Muscle layer of duodenum (tissue), 2 donors: ENCODE measurements at regions not wholly inside any gene's neighbourhood (a gene's known extent, or its start where the extent isn't known, plus 50 kb on each side); places are given as distances from the start of the nearest gene placed in this dataset.
"Not testable (repeated sequence)": the region's sequence is repeated elsewhere in the genome, so short reads cannot be mapped to it uniquely, and the experiment has no call there.

Experiments
- H3K27ac ChIP-seq: one replicate; pipeline ENCODE4 v1.7.0; 2013; ENCODE audit warnings: mild to moderate bottlenecking, low read length
- H3K27me3 ChIP-seq: one replicate; pipeline ENCODE4 v1.7.0; 2013; ENCODE audit warnings: low read depth, mild to moderate bottlenecking, control low read depth, low read length
- H3K36me3 ChIP-seq, 2 donors: one replicate each; pipeline ENCODE4 v1.7.0; 2013; ENCODE audit warnings: low read length in 2 of 2, control low read depth in 1 of 2, mild to moderate bottlenecking in 1 of 2; ENCODE audit not compliant: insufficient read depth in 2 of 2, control insufficient read depth in 1 of 2
- H3K4me1 ChIP-seq, 2 donors: one replicate each; pipeline ENCODE4 v1.7.0; 2013; ENCODE audit warnings: low read length in 2 of 2, mild to moderate bottlenecking in 2 of 2, control low read depth in 1 of 2, moderate library complexity in 1 of 2; ENCODE audit not compliant: insufficient read depth in 2 of 2, control insufficient read depth in 1 of 2
- H3K4me3 ChIP-seq, 2 donors: one replicate each; pipeline ENCODE4 v1.7.0; 2013; ENCODE audit warnings: low read length in 2 of 2, low read depth in 1 of 2, mild to moderate bottlenecking in 1 of 2
- H3K9me3 ChIP-seq, 2 donors: one replicate each; pipeline ENCODE4 v1.7.0; 2013; ENCODE audit warnings: low read length in 2 of 2, control low read depth in 1 of 2, mild to moderate bottlenecking in 1 of 2; ENCODE audit not compliant: control insufficient read depth in 1 of 2
- donor health status: healthy.

DNA sequence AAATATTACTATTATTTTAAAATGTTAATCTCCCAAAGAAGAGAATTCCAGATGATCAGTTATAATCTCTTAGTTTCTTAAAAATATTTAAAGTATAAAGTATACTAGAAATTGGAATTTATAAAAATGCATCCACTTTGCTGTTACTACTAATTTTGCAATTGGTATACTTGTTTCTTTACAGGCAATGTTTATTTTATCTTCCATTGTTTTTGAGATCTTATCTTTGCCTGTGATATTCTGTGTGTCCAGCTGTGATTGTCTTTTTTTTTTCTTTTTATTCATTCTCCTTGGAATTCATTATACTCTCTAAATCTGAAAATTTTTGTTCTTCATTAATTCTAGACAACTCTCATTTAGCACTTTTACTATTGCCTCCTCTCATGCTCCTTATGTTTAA lies 652.6 kb downstream of the TNS3 start:
- H3K4me1 ChIP-seq, result no peaks in the 10 kb centered on the region
- H3K9me3 ChIP-seq, result no peaks in the 10 kb centered on the region
- H3K27me3 ChIP-seq, result no peaks in the 10 kb centered on the region
- no peak overlapping the region for H3K27ac ChIP-seq
- H3K36me3 ChIP-seq, result peaks cover 0 to 3% of the 10 kb centered on the region in 2 donors
- no peak overlapping the region for H3K4me3 ChIP-seq

DNA sequence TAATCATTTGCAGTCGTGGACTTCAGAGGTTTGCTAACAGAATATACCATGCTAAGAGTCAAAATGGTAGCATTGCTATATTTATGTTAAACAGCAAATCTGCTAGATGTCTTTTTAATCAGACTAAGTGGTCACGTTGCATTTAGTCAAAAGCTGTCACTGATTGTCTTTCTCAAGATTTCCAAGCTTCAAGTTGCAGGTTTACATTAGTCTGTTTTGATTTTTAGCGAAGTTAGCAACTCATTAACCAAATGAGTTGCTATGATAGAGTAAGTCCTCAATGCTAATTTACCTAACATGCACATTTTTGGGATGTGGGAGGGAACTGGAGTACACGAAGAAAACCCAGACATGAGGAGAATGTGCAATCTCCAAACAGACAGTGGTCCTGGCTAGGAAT lies 653.2 kb downstream of the TNS3 start:
- H3K4me1 ChIP-seq, result no peaks in the 10 kb centered on the region
- no peaks in the 10 kb centered on the region for H3K27me3 ChIP-seq
- H3K9me3 ChIP-seq, result no peaks in the 10 kb centered on the region
- no peak overlapping the region for H3K27ac ChIP-seq
- H3K36me3 ChIP-seq, result peaks cover 0 to 3% of the 10 kb centered on the region in 2 donors
- H3K4me3 ChIP-seq, result no peak overlapping the region

DNA sequence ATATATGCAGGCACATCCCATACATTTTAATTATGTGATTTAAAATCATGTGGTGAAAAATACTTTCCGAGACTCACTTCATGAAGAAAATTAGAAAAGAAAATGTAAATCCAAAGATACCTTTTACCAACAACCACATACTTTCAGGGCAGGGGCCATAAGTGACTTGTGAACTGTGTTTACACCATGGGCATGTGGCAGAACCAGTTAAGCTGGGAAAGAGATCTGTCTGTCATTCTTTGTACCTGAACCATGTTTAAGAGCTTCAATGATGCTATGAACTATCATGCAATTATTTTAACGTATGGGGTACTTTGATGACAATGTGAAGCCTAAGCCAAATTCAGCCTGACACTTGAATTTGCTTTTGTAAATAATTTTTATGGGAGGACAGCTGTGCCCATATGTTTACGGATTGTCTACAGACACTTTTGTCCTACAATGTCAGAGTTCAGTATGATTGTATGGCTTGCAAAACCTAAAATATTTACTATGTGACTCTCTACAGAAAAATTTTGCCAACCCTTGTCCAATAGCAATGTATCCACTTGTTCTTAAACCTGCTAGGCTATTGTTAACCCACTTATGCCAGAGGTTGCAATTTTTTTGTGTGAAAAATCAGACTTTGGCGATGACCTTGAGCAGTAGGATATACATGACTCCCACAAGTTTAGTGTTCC lies 654.6 kb downstream of the TNS3 start:
- H3K36me3 ChIP-seq, result no peaks in the 10 kb centered on the region
- H3K9me3 ChIP-seq, result no peaks in the 10 kb centered on the region
- no peak overlapping the region for H3K4me3 ChIP-seq
- no peak overlapping the region for H3K27ac ChIP-seq
- no peaks in the 10 kb centered on the region for H3K27me3 ChIP-seq
- no peaks in the 10 kb centered on the region for H3K4me1 ChIP-seq

DNA sequence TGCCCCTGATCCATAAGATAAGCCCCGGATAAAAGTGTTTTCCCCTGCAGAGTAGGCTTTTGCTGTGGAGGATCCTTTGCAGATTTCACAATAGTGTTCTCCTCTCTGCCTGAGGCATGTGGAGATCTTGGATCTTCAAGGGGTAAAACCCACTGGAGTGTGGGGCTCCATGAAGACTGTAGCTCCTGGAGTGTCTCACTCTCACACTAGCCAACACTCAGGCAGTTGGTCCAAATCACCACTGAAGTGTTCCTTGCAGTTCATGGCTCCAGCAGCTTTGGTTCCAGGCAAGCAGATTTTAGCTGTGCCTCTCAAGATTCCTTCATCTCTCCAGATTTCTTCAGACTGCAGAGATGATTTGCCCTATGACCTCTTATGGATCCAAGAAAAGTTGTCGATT lies 665.3 kb downstream of the TNS3 start:
- Histone ChIP-seq H3K36me3 (no peaks in the 10 kb centered on the region), H3K27me3 (no peaks in the 10 kb centered on the region), H3K4me3 (no peak overlapping the region), H3K9me3 (no peaks in the 10 kb centered on the region), H3K27ac (no peak overlapping the region), H3K4me1 (no peaks in the 10 kb centered on the region)

DNA sequence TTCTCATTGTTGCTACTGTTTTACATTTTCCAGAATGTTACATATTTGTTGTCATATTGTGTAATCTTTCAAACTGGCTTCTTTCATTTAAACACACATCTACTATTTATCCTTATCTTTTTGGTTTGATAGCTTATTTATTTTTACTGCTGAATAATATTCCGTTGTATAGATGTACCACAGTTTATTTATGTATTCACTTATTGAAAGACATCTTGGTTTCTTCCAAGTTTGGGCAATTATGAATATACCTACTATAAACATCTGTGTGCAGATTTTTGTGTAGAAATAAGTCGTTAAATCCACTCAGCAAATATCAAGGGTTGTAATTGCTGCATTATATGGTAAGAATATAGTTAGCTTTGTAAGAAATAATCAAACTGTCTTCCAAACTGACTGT lies 669.2 kb downstream of the TNS3 start:
- no peak overlapping the region for H3K4me3 ChIP-seq
- no peaks in the 10 kb centered on the region for H3K9me3 ChIP-seq
- no peaks in the 10 kb centered on the region for H3K27me3 ChIP-seq
- no peaks in the 10 kb centered on the region for H3K36me3 ChIP-seq
- H3K27ac ChIP-seq, result no peak overlapping the region
- no peaks in the 10 kb centered on the region for H3K4me1 ChIP-seq

DNA sequence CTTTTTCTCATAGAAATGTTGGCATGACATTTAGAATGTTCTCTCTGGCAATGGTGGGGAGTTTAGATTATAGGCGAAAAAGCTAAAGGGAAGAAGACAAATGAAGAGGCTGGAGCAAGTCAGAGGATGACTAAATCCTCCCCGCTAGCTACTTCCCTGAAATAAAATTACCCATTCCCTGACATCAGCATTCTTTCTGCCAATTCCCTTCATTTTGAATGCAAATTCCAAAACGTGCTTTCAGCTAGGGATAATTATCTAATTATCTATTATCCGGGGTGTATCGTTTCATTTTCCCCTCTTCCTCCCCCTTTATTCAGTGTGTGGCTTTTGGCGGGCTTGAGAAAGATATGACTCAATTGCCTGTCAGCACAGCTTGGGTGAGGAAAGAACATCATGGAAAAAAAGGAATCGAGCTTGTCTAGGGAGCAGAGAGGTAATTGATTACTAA lies 672.3 kb downstream of the TNS3 start:
- Histone ChIP-seq H3K36me3 (no peaks in the 10 kb centered on the region), H3K9me3 (no peaks in the 10 kb centered on the region), H3K4me1 (no peaks in the 10 kb centered on the region), H3K27ac (no peak overlapping the region), H3K27me3 (no peaks in the 10 kb centered on the region), H3K4me3 (no peak overlapping the region)

DNA sequence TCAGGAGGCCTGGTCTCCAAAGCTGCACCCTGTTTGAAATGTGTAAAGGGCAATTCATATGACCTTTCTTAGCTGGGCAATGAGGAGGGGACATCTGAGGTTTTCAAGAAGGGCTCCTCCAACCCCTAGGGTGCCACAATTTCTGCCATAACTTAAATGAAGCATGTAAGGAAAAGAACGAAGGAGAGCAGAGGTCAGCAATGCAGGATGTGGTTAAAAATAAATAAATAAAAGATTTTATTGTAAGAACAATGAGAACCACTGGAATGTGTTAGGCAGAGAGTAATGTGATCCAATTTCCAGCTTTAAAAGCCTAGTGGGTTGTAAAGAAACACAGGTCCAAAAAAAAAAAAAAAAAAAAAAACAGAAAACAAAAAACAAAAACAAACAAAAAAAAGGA lies 673.1 kb downstream of the TNS3 start:
- Histone ChIP-seq H3K4me1 (no peaks in the 10 kb centered on the region), H3K4me3 (no peak overlapping the region), H3K27ac (no peak overlapping the region), H3K9me3 (no peaks in the 10 kb centered on the region), H3K36me3 (no peaks in the 10 kb centered on the region), H3K27me3 (no peaks in the 10 kb centered on the region)

DNA sequence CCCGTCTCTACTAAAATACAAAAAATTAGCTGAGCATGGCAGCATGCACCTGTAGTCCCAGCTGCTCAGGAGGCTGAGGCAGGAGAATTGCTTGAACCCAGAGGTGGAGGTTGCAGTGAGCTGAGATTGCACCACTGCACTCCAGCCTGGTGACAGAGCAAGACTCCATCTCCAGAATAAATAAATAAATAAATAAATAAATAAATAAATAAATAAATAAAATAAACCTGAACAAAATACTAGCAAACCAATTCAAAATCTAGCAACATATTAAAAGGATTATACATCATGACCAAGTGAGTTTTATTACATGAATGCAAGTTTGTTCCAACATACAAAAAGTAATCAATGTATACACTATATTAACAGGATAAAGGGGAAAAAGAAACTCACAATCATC lies 677.4 kb downstream of the TNS3 start:
- not testable (repeated sequence) for H3K27ac ChIP-seq, H3K4me3 ChIP-seq, H3K27me3 ChIP-seq, H3K4me1 ChIP-seq, H3K36me3 ChIP-seq
- peaks cover 0 to 12% of the 10 kb centered on the region in 2 donors for H3K9me3 ChIP-seq

DNA sequence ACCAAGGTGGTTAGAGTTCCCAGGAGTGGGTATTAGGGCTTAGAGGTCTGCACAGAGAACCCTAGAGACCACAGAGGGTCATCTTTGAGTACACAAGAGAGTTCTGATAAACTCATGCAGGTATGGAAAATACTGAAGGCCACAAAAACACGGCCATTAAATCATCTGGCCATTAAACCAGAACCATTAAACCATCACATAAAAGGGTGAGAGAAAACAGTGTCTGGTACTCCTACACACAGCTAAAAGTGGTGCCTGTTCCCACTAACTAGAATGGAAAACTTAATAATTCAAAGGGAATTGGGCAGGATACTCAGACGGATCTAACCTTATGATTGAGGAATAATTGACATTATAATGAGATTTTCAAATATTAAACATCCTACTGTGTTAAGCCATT lies 679.4 kb downstream of the TNS3 start:
- Histone ChIP-seq H3K4me3 (no peak overlapping the region), H3K27me3 (no peaks in the 10 kb centered on the region), H3K4me1 (no peaks in the 10 kb centered on the region), H3K9me3 (peaks cover 0 to 13% of the 10 kb centered on the region in 2 donors), H3K36me3 (no peaks in the 10 kb centered on the region), H3K27ac (no peak overlapping the region)

DNA sequence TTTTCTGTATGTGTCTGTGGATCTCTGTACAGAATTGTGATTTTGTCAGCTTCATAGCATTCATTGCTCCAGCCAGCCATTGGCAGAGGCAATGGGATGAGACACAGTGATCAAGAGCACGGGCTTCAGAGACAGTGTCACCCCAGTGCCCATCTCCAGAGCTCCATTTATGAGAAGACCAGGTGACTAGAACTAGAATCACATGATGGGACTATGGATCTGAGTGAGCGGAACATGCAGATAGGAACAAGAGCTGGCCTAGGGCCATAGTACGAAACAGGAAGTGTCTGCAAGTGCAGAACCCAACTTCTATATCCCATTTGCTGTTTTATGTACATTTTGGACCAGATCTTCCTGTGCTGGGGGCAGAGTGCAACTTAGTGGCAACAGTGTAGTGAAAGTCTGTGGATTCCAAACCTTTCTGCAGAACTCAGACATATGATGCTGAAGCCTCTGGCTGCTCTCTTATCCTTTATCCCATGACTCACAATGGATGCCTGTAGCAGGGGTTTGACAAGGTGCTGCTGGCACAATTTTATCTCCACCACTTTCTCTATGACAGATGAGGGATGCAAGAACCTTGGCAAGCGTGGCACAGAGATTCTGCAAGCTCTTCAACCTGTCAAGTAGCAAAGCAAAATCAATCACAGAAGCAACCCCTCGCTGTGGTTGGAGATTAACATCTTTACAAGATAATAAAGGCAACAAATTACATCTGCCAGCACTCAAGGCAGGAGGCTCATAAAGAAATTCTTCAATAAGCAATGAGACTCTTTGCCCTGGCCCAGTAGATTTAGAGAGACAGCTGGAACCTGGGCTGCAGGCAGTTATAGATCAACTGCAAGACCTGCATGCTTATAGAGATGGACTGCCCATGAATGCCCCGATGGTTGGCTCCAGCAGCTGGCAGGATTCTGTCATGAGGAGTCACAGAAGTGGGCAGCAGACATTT lies 681.3 kb downstream of the TNS3 start:
- H3K4me1 ChIP-seq, result no peaks in the 10 kb centered on the region
- peaks cover 0 to 13% of the 10 kb centered on the region in 2 donors for H3K9me3 ChIP-seq
- no peaks in the 10 kb centered on the region for H3K27me3 ChIP-seq
- no peak overlapping the region for H3K27ac ChIP-seq
- H3K36me3 ChIP-seq, result no peaks in the 10 kb centered on the region
- H3K4me3 ChIP-seq, result no peak overlapping the region

DNA sequence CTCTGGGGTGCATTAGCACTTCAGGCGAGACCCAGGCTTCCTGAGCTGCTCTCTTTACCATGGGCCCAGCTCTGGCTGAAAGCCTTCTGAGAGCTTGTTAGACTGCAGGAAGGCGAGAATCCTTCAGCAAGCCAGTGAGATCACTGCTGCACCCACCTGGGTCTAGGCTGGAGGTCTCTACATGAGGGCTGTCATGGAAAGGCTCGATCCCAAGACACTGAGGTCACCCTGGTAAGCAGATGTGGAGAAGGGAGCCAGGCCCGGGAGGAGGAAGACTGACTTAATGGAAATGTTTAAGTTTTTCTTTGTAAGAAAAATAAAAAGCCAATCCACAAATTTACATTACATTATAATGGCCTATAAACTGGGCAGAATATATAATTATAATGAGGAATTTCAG lies 684.5 kb downstream of the TNS3 start:
- no peaks in the 10 kb centered on the region for H3K4me1 ChIP-seq
- peaks cover 0 to 13% of the 10 kb centered on the region in 2 donors for H3K9me3 ChIP-seq
- no peak overlapping the region for H3K27ac ChIP-seq
- H3K36me3 ChIP-seq, result no peaks in the 10 kb centered on the region
- H3K4me3 ChIP-seq, result no peak overlapping the region
- H3K27me3 ChIP-seq, result no peaks in the 10 kb centered on the region
